GM12878 (cell line): ENCODE measurements at regions not wholly inside any gene's neighbourhood (a gene's known extent, or its start where the extent isn't known, plus 50 kb on each side); places are given as distances from the start of the nearest gene placed in this dataset.

Experiments
- CEBPB ChIP-seq, 2 experiments: fragments of 150-350 bp in 1 of 2; IDR thresholded peaks; 2 replicates each; pipeline ENCODE4 v1.6.1; 2012 to 2014; ENCODE audit warnings: low read depth in 2 of 2, low read length in 2 of 2, borderline replicate concordance in 1 of 2, inconsistent platforms in 1 of 2
- JUND ChIP-seq: IDR thresholded peaks from 2 replicates; pipeline ENCODE4 v1.6.1; 2012; ENCODE audit warnings: low read depth, mild to moderate bottlenecking, low read length, improper control_type of control experiment, moderate library complexity
- NR2F1 ChIP-seq: fragments of 450-650 bp; conservative IDR thresholded peaks from 2 replicates; pipeline ENCODE4 v1.6.1; 2017; ENCODE audit warnings: mild to moderate bottlenecking
- NRF1 ChIP-seq: conservative IDR thresholded peaks from 2 replicates; pipeline ENCODE4 v1.6.1; 2011; ENCODE audit warnings: mild to moderate bottlenecking, low read depth, low read length, improper control_type of control experiment
- SIN3A ChIP-seq: IDR thresholded peaks from 2 replicates; pipeline ENCODE4 v1.6.1; 2012; ENCODE audit warnings: low read depth, low read length, improper control_type of control experiment
- TBL1XR1 ChIP-seq: IDR thresholded peaks from 2 replicates; pipeline ENCODE4 v1.6.1; 2012; ENCODE audit warnings: low read depth, low read length, improper control_type of control experiment
- TCF12 ChIP-seq: IDR thresholded peaks from 2 replicates; pipeline ENCODE4 v1.6.1; 2011; ENCODE audit warnings: low read depth, mild to moderate bottlenecking, low read length
- YBX1 ChIP-seq: fragments of 450-650 bp; IDR thresholded peaks from 2 replicates; pipeline ENCODE4 v1.6.1; 2016; ENCODE audit warnings: antibody characterized with exemption
- TF ChIP-seq, protein P1 (sequence below), 3 experiments: IDR thresholded peaks in 2 of 3; conservative IDR thresholded peaks in 1 of 3; 2 replicates each; pipeline ENCODE4 v1.5.1; 2011; ENCODE audit warnings: low read depth in 3 of 3, low read length in 3 of 3, mild to moderate bottlenecking in 3 of 3, control low read depth in 2 of 3, moderate library complexity in 2 of 3, inconsistent platforms in 1 of 3, mixed read lengths in 1 of 3; ENCODE audit not compliant: control insufficient read depth in 2 of 3, insufficient read depth in 1 of 3; ENCODE audit errors: extremely low read depth in 1 of 3

DNA sequence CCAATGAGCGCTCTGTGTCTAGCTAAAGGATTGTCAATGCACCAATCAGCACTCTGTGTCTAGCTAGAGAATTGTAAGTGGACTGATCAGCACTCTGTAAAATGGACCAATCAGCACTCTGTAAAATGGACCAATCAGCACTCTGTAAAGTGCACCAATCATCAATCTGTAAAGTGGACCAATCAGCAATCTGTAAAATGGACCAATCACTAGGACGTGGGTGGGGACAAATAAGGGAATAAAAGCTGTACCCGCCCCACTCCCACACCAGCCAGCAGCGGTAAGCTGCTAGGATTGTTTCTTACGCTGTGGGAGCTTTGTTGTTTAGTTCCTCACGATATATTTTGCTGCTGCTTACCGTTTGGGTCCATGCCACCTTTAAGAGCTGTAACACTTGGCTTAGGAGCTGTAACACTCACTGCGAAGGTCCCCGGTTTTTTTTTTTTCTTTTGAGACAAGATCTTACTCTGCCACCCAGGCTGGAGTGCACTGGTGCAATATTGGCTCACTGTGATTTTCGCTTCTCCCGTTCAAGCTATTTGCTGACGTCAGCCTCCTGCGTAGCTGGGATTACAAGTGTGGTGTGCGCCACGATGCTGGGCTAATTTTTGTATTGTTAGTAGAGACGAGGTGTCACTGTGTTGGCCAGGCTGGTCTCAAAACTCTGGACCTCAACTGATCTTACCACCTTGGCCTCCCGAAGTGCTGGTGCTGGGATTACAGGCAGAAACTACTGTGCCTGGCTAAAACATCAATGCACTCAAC is 184.8 kb downstream of the PTPN20 start:
- TF ChIP-seq YBX1: no peak
- TF ChIP-seq NR2F1: no peak
- TF ChIP-seq, protein P1, sequence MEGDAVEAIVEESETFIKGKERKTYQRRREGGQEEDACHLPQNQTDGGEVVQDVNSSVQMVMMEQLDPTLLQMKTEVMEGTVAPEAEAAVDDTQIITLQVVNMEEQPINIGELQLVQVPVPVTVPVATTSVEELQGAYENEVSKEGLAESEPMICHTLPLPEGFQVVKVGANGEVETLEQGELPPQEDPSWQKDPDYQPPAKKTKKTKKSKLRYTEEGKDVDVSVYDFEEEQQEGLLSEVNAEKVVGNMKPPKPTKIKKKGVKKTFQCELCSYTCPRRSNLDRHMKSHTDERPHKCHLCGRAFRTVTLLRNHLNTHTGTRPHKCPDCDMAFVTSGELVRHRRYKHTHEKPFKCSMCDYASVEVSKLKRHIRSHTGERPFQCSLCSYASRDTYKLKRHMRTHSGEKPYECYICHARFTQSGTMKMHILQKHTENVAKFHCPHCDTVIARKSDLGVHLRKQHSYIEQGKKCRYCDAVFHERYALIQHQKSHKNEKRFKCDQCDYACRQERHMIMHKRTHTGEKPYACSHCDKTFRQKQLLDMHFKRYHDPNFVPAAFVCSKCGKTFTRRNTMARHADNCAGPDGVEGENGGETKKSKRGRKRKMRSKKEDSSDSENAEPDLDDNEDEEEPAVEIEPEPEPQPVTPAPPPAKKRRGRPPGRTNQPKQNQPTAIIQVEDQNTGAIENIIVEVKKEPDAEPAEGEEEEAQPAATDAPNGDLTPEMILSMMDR (IDR thresholded peaks at IDR 0.05 in 2 of 3, conservative IDR thresholded peaks at IDR 0.05 in 1 of 3; ENCODE audit: control insufficient read depth in 2 of 3, extremely low read depth in 1 of 3, insufficient read depth in 1 of 3, low read depth in 3 of 3, low read length in 3 of 3): no peak
- no peak for TF ChIP-seq TCF12
- TF ChIP-seq TBL1XR1: no peak
- no peak for TF ChIP-seq NRF1
- TF ChIP-seq JUND: no peak
- no peak for TF ChIP-seq SIN3A
- no peak for TF ChIP-seq CEBPB (IDR thresholded peaks at IDR 0.05; ENCODE audit: borderline replicate concordance in 1 of 2, low read depth in 2 of 2, low read length in 2 of 2)
